HepG2 (cell line): ENCODE measurements at regions not wholly inside any gene's neighbourhood (a gene's known extent, or its start where the extent isn't known, plus 50 kb on each side); places are given as distances from the start of the nearest gene placed in this dataset.

ENCODE experiments used
- ATAC-seq: fragments of 200-7000 bp; cut with Tn5 transposase; 3 replicates; pipeline ENCODE4 v1.9.1; 2020; ENCODE audit warnings: mild to moderate bottlenecking, moderate library complexity
- BruUV-seq: library from RNA; stranded (reverse); fragments of 400-500 nt; replicated peaks from 2 replicates; lab custom pipeline; 2021; lab: Mats Ljungman, UMichigan
- CTCF ChIA-PET: fragments of 300-600 bp; formaldehyde crosslinking; extraction: SDS; loops from one replicate; lab custom pipeline; 2021; ENCODE audit warnings: low total read pairs, inconsistent platforms, low intra/inter-chr PET ratio; lab: Yijun Ruan, JAX
- POLR2A ChIA-PET: fragments of 350-600 bp; sonication (Branson Sonifier 250); formaldehyde crosslinking; loops from one replicate; lab custom pipeline; 2020; ENCODE audit warnings: antibody characterized with exemption, inconsistent platforms; lab: Yijun Ruan, JAX
- DNase-seq: peaks from one replicate; pipeline ENCODE4 v3.0.0-alpha.2; 2015; ENCODE audit warnings: low spot score
- FAIRE-seq: peaks from 3 replicates; lab custom pipeline; 2011; peaks lifted over from hg19 to GRCh38; lab: Jason Lieb, UNC
- H2AFZ ChIP-seq: one replicate; pipeline ENCODE4 v1.6.1; 2011; ENCODE audit warnings: low read length, inconsistent platforms
- H3K27ac ChIP-seq: fragments of 300-600 bp; 3 replicates; pipeline ENCODE4 v1.8.0; 2011; ENCODE audit warnings: mixed run types, mild to moderate bottlenecking, mixed read lengths, low read length, inconsistent platforms; ENCODE audit not compliant: insufficient read depth; ENCODE audit errors: extremely low read length
- H3K27me3 ChIP-seq, 2 experiments: fragments of 200-600 bp in 1 of 2; 2 replicates in 1 of 2; 3 replicates in 1 of 2; pipeline versions ENCODE4 v1.6.0 to v1.8.0; 2011; ENCODE audit warnings: low read length in 2 of 2, mild to moderate bottlenecking in 2 of 2, moderate library complexity in 2 of 2, inconsistent platforms in 1 of 2; ENCODE audit not compliant: insufficient read depth in 2 of 2, control insufficient read depth in 1 of 2
- H3K36me3 ChIP-seq, 2 experiments: fragments of 200-600 bp in 1 of 2; replicated peaks in 1 of 2; 2 replicates in 1 of 2; 3 replicates in 1 of 2; pipeline versions ENCODE4 v1.5.1 to v1.8.0; 2011; ENCODE audit warnings: low read length in 2 of 2, inconsistent platforms in 1 of 2; ENCODE audit not compliant: insufficient read depth in 2 of 2, control insufficient read depth in 1 of 2
- H3K4me1 ChIP-seq: 2 replicates; pipeline ENCODE4 v1.5.1; 2012; ENCODE audit warnings: low read length, inconsistent platforms; ENCODE audit not compliant: insufficient read depth
- H3K4me2 ChIP-seq: 2 replicates; pipeline ENCODE4 v1.6.0; 2011; ENCODE audit warnings: low read depth, low read length, inconsistent platforms
- H3K4me3 ChIP-seq, 3 experiments: fragments of 200-600 bp in 1 of 3; sonication (generic), shearing (Covaris generic) in 1 of 3; replicated peaks in 1 of 3; 2 replicates each; pipeline ENCODE4 v1.5.1; 2011 to 2016; ENCODE audit warnings: low read length in 3 of 3, inconsistent platforms in 2 of 3, low read depth in 2 of 3, mild to moderate bottlenecking in 2 of 3, control low read depth in 1 of 3, mixed read lengths in 1 of 3; ENCODE audit not compliant: insufficient read depth in 1 of 3
- H3K79me2 ChIP-seq: one replicate; pipeline ENCODE4 v1.6.1; 2011; ENCODE audit warnings: low read length, inconsistent platforms; ENCODE audit not compliant: insufficient read depth
- H3K9ac ChIP-seq: 2 replicates; pipeline ENCODE4 v1.6.0; 2011; ENCODE audit warnings: mild to moderate bottlenecking, low read depth, low read length, inconsistent platforms; ENCODE audit not compliant: insufficient read depth
- H3K9me3 ChIP-seq: 2 replicates; pipeline ENCODE4 v1.5.1; 2012; ENCODE audit warnings: mild to moderate bottlenecking, low read length
- H4K20me1 ChIP-seq: 2 replicates; pipeline ENCODE4 v1.6.0; 2011; ENCODE audit warnings: inconsistent platforms, mild to moderate bottlenecking, low read length, moderate library complexity; ENCODE audit not compliant: insufficient read depth
- CEBPB ChIP-seq: IDR thresholded peaks from 2 replicates; pipeline ENCODE4 v1.6.1; 2011; ENCODE audit warnings: low read depth, low read length, improper control_type of control experiment, borderline replicate concordance
- CREB1 ChIP-seq, 2 experiments: fragments of 450-650 bp in 1 of 2; IDR thresholded peaks; 2 replicates each; pipeline ENCODE4 v1.6.1; 2016 to 2017; ENCODE audit warnings: control low read depth in 1 of 2, mild to moderate bottlenecking in 1 of 2, missing compliant biosample characterization in 1 of 2, missing genetic modification characterization in 1 of 2
- E2F5 ChIP-seq: sonication (generic); formaldehyde crosslinking; conservative IDR thresholded peaks from 2 replicates; pipeline ENCODE4 v1.4.0; 2020; ENCODE audit warnings: missing genetic modification reagents
- ETV6 ChIP-seq: sonication (generic); formaldehyde crosslinking; conservative IDR thresholded peaks from 2 replicates; pipeline ENCODE4 v1.4.0; 2020; ENCODE audit warnings: missing genetic modification reagents
- PATZ1 ChIP-seq: sonication (generic); formaldehyde crosslinking; IDR thresholded peaks from 2 replicates; pipeline ENCODE4 v1.4.0; 2020; ENCODE audit warnings: missing genetic modification reagents
- PREB ChIP-seq: sonication (generic); formaldehyde crosslinking; IDR thresholded peaks from 2 replicates; pipeline ENCODE4 v1.4.0; 2020; ENCODE audit warnings: missing genetic modification reagents
- SIN3B ChIP-seq: fragments of 150-350 bp; IDR thresholded peaks from 2 replicates; pipeline ENCODE4 v1.6.1; 2014; ENCODE audit warnings: low read length
- SMARCE1 ChIP-seq: fragments of 450-650 bp; IDR thresholded peaks from 2 replicates; pipeline ENCODE4 v1.6.1; 2017; ENCODE audit warnings: borderline replicate concordance
- THYN1 ChIP-seq: sonication (generic); formaldehyde crosslinking; IDR thresholded peaks from 2 replicates; pipeline ENCODE4 v1.8.1; 2023; ENCODE audit warnings: low read depth, mild to moderate bottlenecking, moderate library complexity, missing genetic modification reagents, borderline replicate concordance
- ZNF3 ChIP-seq: IDR thresholded peaks from 2 replicates; pipeline ENCODE4 v1.7.0; 2017; ENCODE audit warnings: inconsistent platforms
- ZNF879 ChIP-seq: sonication (generic); formaldehyde crosslinking; IDR thresholded peaks from 2 replicates; pipeline ENCODE4 v1.8.1; 2023; ENCODE audit warnings: missing genetic modification reagents
- WGBS: methylation state at CpG from one replicate; pipeline ENCODE4 v1.1.6; 2017; ENCODE audit warnings: low lambda C conversion rate; 5-methylcytosine and 5-hydroxymethylcytosine counted together
- in situ Hi-C: cut with HindIII; loops from 2 replicates; pipeline ENCODE4 v1.10.0; 2017; ENCODE audit warnings: low pct_unique_long_range_greater_than_20kb; ENCODE audit not compliant: extremely low pct_ligation_motif_present
- intact Hi-C: fragments of 100-400 bp; cut with micrococcal nuclease; formaldehyde crosslinking; loops from one replicate; pipeline ENCODE4 v1.10.0; 2022; ENCODE audit not compliant: unreplicated experiment

DNA sequence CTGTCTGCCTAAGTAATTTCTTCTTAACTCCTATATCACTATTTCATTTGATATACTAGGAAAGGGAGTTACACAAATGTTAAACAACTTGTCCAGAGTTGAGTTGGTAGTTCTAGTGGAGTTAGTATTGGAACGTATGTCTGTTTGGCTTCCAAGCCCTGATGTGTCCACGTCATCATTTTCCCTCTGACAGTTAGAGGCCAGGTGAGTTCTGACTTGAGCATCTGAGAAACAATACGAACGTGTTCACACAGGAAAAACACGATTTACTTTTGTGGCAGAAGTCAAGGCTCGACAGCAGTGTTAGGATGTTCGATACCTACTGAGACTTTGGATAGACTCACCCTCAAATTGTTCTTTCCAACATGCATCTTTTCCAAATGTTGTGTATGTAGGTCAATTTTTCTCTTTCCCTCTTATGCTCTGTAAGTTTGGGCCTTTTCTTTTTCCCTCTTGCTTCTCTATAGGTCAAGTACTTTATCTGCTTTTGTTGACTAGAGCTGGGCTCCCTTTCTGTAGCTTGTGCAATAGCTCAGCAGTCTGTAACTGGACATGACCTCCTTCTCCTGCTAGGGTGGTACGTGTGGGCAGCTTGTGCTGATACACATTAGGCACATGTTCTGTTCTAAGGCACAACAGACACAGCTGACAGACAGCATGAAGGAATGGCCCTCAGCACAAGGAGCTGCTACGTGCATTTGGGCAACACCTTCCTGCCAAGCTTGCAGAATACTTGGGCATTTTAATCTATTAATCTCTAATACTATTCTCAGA lies 222.9 kb downstream of the PTEN start:
- POLR2A ChIA-PET, result no interaction called here
- Histone ChIP-seq H3K4me3 (no peak overlapping the region), H4K20me1 (no peaks in the 10 kb centered on the region), H3K9me3 (no peaks in the 10 kb centered on the region), H3K79me2 (no peaks in the 10 kb centered on the region), H3K4me1 (peaks cover 22% of the 10 kb centered on the region), H3K4me2 (no peak overlapping the region), H3K36me3 (no peaks in the 10 kb centered on the region), H3K9ac (no peak overlapping the region), H3K27ac (no peak overlapping the region), H3K27me3 (no peaks in the 10 kb centered on the region; a peak in 2 of 5 replicates), H2AFZ (no peak overlapping the region)
- no TSS peak for BruUV-seq
- no peak for FAIRE-seq
- TF ChIP-seq SIN3B (no peak), CREB1 (IDR thresholded peaks at IDR 0.05) (peak; percentile 72), CREB1 (CRISPR knock-in tag; IDR thresholded peaks at IDR 0.05) (no peak), CEBPB (0 out of 2 replicates have a peak, but pooled peaks have one; percentile 23), SMARCE1 (no peak)
- no peak for ATAC-seq
- WGBS, result 46% methylated on average over 9 of the region's 9 CpGs
- DNase-seq, result no peak
- intact Hi-C loops (no loop called here), in situ Hi-C loops (no loop called here)
- CTCF ChIA-PET, result no interaction called here

GRCh38 chr10:88088441-88089340 lies 225.3 kb downstream of the PTEN start:
- ATAC-seq (no peak), DNase-seq (no peak), FAIRE-seq (no peak)
- H3K4me1 ChIP-seq, result peaks cover 6% of the 10 kb centered on the region
- intact Hi-C loops, result no loop called here
- ChIA-PET POLR2A (no interaction called here), CTCF (no interaction called here)
- WGBS, result 74% methylated on average over 9 of the region's 9 CpGs
- H3K4me2 ChIP-seq, result no peak overlapping the region
- no peaks in the 10 kb centered on the region for H4K20me1 ChIP-seq
- no peak overlapping the region for H3K27ac ChIP-seq
- no peaks in the 10 kb centered on the region for H3K9me3 ChIP-seq
- H3K27me3 ChIP-seq, result no peaks in the 10 kb centered on the region; a peak in 2 of 5 replicates
- no peak overlapping the region for H2AFZ ChIP-seq
- H3K9ac ChIP-seq, result no peak overlapping the region
- no peaks in the 10 kb centered on the region for H3K36me3 ChIP-seq
- BruUV-seq, result no TSS peak
- no peaks in the 10 kb centered on the region for H3K79me2 ChIP-seq
- no peak overlapping the region for H3K4me3 ChIP-seq
- in situ Hi-C loops, result no loop called here
- no peak for TF ChIP-seq PATZ1 (CRISPR knock-in tag)
- no peak for TF ChIP-seq THYN1 (CRISPR knock-in tag)
- TF ChIP-seq PREB (CRISPR knock-in tag), result no peak
- no peak for TF ChIP-seq E2F5 (CRISPR knock-in tag)
- no peak for TF ChIP-seq ETV6 (CRISPR knock-in tag)
- no peak for TF ChIP-seq ZNF3
- TF ChIP-seq ZNF879 (CRISPR knock-in tag), result no peak
